ENCODE measurements at regions not wholly inside any gene's neighbourhood (a gene's known extent, or its start where the extent isn't known, plus 50 kb on each side); places are given as distances from the start of the nearest gene placed in this dataset.

DNA sequence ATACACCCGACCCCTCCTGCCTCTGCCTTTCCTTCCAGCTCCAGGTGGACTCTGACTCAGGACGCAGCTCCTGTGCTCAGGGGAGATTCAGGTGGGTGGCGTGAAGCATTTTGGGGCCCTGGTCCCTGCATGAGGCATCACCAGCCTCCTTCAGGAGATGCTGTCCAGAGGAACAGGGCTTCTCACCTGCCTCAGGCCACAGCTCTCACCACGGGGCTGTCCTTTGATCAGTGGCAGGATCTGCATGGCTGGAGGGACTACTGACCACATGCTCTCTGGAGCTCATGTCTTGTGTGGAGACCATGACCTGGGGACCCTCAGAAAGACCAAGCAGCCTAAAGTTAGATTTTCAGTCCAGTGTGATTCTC, 58.8 kb downstream of the GGTLC2 start:
- TF ChIP-seq, protein P1, sequence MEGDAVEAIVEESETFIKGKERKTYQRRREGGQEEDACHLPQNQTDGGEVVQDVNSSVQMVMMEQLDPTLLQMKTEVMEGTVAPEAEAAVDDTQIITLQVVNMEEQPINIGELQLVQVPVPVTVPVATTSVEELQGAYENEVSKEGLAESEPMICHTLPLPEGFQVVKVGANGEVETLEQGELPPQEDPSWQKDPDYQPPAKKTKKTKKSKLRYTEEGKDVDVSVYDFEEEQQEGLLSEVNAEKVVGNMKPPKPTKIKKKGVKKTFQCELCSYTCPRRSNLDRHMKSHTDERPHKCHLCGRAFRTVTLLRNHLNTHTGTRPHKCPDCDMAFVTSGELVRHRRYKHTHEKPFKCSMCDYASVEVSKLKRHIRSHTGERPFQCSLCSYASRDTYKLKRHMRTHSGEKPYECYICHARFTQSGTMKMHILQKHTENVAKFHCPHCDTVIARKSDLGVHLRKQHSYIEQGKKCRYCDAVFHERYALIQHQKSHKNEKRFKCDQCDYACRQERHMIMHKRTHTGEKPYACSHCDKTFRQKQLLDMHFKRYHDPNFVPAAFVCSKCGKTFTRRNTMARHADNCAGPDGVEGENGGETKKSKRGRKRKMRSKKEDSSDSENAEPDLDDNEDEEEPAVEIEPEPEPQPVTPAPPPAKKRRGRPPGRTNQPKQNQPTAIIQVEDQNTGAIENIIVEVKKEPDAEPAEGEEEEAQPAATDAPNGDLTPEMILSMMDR (IDR thresholded peaks at IDR 0.05): no peak
- TF ChIP-seq EP300 (IDR thresholded peaks at IDR 0.05) (no peak), POLR2A (IDR thresholded peaks at IDR 0.05) (no peak)
